Neural crest cell (in vitro differentiated cells): ENCODE measurements at regions not wholly inside any gene's neighbourhood (a gene's known extent, or its start where the extent isn't known, plus 50 kb on each side); places are given as distances from the start of the nearest gene placed in this dataset.

Experiments used
- DNase-seq: peaks from one replicate; pipeline ENCODE4 v3.0.0; 2021; ENCODE audit warnings: low read depth, mixed read lengths, low spot score
- H3K27ac Mint-ChIP-seq: one replicate; pipeline ENCODE4 v1.8.0; 2021; ENCODE audit warnings: mild to moderate bottlenecking, mixed read lengths; ENCODE audit not compliant: unreplicated experiment
- H3K27me3 Mint-ChIP-seq: 2 replicates; pipeline ENCODE4 v1.8.0; 2021; ENCODE audit warnings: low read depth, mild to moderate bottlenecking, mixed read lengths
- H3K36me3 Mint-ChIP-seq: 2 replicates; pipeline ENCODE4 v1.8.0; 2021; ENCODE audit warnings: low read depth, mild to moderate bottlenecking, mixed read lengths
- H3K4me1 Mint-ChIP-seq: 2 replicates; pipeline ENCODE4 v1.8.0; 2021; ENCODE audit warnings: mixed read lengths
- H3K4me3 Mint-ChIP-seq: one replicate; pipeline ENCODE4 v1.8.0; 2021; ENCODE audit warnings: mild to moderate bottlenecking, mixed read lengths
- H3K9me3 Mint-ChIP-seq: 2 replicates; pipeline ENCODE4 v1.8.0; 2021; ENCODE audit warnings: mixed read lengths
- CTCF ChIP-seq: fragments of 200-600 bp; sonication (generic); conservative IDR thresholded peaks from 2 replicates; pipeline ENCODE4 v1.5.0; 2021; ENCODE audit warnings: antibody characterized with exemption, mild to moderate bottlenecking

DNA sequence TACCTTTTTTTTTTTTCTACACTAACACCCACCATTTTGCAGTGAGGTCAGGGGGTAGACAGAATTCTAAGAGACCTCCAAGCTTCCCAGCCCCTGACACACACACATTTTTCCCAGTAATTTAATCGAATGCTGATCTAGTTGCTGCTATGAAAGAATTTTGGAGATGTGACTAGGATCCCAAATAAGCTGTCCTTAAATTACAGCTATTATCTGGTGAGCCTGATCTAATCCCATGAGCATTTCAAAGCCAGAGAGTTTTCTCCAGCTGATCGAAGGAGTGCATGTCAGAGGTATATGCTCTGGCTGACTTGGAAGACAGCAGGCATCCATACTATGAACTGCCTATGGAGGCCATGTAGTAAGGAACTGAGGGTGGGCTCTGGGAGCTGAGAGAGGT lies 503.8 kb upstream of the MARCKS start:
- no peak overlapping the region for H3K4me3 Mint-ChIP-seq
- DNase-seq: no peak
- no peaks in the 10 kb centered on the region for H3K36me3 Mint-ChIP-seq
- no peaks in the 10 kb centered on the region for H3K4me1 Mint-ChIP-seq
- H3K9me3 Mint-ChIP-seq: peaks cover 3% of the 10 kb centered on the region
- no peak for TF ChIP-seq CTCF
- no peak overlapping the region for H3K27ac Mint-ChIP-seq
- H3K27me3 Mint-ChIP-seq: no peaks in the 10 kb centered on the region

DNA sequence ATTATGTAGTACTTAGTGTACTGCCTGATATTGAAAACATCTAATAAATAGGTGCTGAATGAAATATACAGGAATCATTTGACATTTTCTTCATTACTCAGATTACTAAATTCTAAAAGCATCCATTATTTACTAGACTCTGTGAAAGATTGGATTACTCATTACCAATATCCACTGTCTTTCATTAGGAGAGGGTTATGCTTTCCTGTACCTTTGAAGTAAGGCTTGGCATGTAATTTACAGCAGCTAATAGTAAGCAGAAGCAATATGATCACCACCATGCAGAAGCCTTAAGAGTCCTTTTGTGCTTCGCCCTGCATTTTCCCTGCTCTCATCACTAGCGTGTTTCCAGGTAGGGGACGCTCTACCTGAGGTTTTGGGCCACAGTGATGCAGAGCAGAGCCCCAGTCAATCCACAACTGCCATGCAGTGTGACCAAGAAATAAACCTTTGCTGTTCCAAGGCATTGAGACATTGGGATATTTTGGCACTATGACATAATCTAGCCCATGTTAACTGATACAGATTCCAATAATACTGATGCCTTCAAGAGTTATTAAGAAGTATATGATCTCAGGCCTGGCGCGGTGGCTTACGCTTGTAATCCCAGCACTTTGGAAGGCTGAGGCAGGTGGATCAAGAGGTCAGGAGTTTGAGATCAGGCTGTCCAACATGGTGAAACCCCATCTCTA lies 502.8 kb upstream of the MARCKS start:
- peaks cover 3% of the 10 kb centered on the region for H3K9me3 Mint-ChIP-seq
- no peak overlapping the region for H3K4me3 Mint-ChIP-seq
- H3K4me1 Mint-ChIP-seq: peaks cover 1% of the 10 kb centered on the region

DNA sequence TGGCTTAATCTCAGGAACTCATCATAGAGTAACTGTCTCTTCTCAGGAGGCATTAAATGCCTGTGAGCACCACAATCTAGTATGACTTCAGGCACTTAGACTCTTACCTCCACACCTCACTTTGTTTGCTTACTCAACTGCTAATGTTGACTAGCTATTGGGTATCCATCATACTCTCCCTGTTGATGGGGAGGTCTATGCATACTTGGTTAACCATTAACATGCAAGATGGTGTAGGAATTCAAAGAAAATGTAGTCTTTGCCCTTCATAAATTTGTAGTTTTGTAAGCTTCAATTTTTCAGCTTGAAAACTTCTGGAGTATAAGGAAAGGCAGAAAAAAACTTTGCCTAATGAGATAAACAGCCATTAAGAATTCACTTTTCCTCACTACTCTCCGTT lies 501.0 kb upstream of the MARCKS start:
- H3K4me3 Mint-ChIP-seq: no peak overlapping the region
- H3K27me3 Mint-ChIP-seq: no peaks in the 10 kb centered on the region
- peaks cover 3% of the 10 kb centered on the region for H3K9me3 Mint-ChIP-seq
- DNase-seq: no peak
- peaks cover 15% of the 10 kb centered on the region for H3K4me1 Mint-ChIP-seq
- no peaks in the 10 kb centered on the region for H3K36me3 Mint-ChIP-seq
- H3K27ac Mint-ChIP-seq: no peak overlapping the region
- TF ChIP-seq CTCF: no peak

More for the DNA sequence above, 502.8 kb upstream of the MARCKS start:
- no peaks in the 10 kb centered on the region for H3K36me3 Mint-ChIP-seq
- no peak for DNase-seq
- H3K27me3 Mint-ChIP-seq: no peaks in the 10 kb centered on the region
- H3K27ac Mint-ChIP-seq: no peak overlapping the region
- no peak for TF ChIP-seq CTCF

DNA sequence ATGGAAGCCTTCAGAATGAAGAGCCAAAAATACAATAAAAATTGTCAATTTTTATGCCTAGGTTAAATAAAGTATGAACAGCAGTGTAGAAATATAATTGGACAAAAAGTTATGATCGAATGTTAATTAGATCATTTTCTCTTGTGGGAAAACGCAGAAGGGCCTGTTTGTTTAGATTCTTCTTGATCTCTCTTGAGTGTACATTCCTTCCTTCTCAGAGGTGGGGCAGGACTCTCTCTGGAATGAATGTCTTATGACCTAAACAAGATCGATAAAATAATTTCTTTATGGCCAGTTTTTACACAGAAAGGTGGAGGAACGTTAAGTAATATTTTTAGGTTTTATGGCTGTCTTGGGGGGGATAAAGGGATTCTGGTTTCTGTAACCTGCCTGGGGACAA lies 500.1 kb upstream of the MARCKS start:
- Mint-ChIP-seq H3K36me3 (no peaks in the 10 kb centered on the region), H3K27me3 (no peaks in the 10 kb centered on the region), H3K9me3 (peaks cover 3% of the 10 kb centered on the region), H3K4me1 (peaks cover 23% of the 10 kb centered on the region), H3K4me3 (no peak overlapping the region), H3K27ac (no peak overlapping the region)
- no peak for TF ChIP-seq CTCF
- DNase-seq: no peak

DNA sequence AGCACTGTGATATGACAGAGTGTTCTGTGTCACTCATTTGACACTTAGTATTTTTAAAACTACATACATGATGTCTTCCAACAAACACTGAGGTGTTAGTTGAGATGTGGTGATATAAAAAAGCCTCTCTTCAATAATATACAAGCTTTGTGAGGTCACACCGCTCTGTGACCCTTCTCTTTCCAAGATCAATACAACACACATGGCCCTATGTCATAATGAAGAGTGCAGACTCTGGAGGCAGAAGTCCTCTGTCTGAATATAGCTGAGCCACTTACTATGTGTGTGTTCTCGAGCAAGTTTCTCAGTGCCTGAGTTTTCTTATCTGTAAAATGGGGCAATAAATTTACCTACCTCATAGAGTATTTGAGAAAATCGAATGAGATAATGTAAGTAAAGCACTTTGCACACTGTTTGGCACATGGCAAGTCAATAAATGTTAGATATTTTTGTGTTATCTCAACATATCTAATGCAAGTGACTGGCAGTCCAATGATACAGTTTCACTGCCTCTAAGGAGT lies 499.0 kb upstream of the MARCKS start:
- Mint-ChIP-seq H3K4me1 (peaks cover 32% of the 10 kb centered on the region), H3K27ac (no peak overlapping the region), H3K27me3 (no peaks in the 10 kb centered on the region)

More for the DNA sequence above, 499.0 kb upstream of the MARCKS start:
- no peaks in the 10 kb centered on the region for H3K36me3 Mint-ChIP-seq
- H3K4me3 Mint-ChIP-seq: no peak overlapping the region
- H3K9me3 Mint-ChIP-seq: peaks cover 3% of the 10 kb centered on the region
- TF ChIP-seq CTCF: no peak
- DNase-seq: no peak
